Stimulated activated naive CD8-positive, alpha-beta T cell treated with anti-CD3 and anti-CD28 coated beads, Interleukin-15, Interleukin-2, amounts not matched to agents 100 U/mL and 50 U/mL, for 24 hours (primary cell): ENCODE measurements at regions not wholly inside any gene's neighbourhood (a gene's known extent, or its start where the extent isn't known, plus 50 kb on each side); places are given as distances from the start of the nearest gene placed in this dataset.

Source experiments
- ATAC-seq: fragments of 150-1000 bp; cut with Tn5 transposase; one replicate; pipeline ENCODE4 v1.10.0; 2021
- DNase-seq: peaks from one replicate; pipeline ENCODE4 v3.0.0; 2021

GRCh38 chr15:29554531-29554930 is 267.7 kb downstream of the TJP1 start:
- ATAC-seq (no peak), DNase-seq (no peak)

- no peak for DNase-seq
- no peak for ATAC-seq
Observed at GRCh38 chr15:29550834-29551465, 271.3 kb downstream of the TJP1 start.

GRCh38 chr15:29548006-29548405 is 274.3 kb downstream of the TJP1 start:
- DNase-seq (no peak), ATAC-seq (no peak)

GRCh38 chr15:29544513-29545128 is 275.0 kb upstream of the NSMCE3 start:
- ATAC-seq = no peak
- no peak for DNase-seq

GRCh38 chr15:29542994-29543393 is 273.4 kb upstream of the NSMCE3 start:
- DNase-seq = no peak
- no peak for ATAC-seq

- no peak for ATAC-seq
Observed at GRCh38 chr15:29541309-29541708, 271.7 kb upstream of the NSMCE3 start.

GRCh38 chr15:29540479-29540878 is 270.9 kb upstream of the NSMCE3 start:
- DNase-seq (no peak), ATAC-seq (no peak)

More at GRCh38 chr15:29541309-29541708, 271.7 kb upstream of the NSMCE3 start:
- DNase-seq = no peak

- DNase-seq (no peak), ATAC-seq (no peak)
Observed at GRCh38 chr15:29539736-29540135, 270.1 kb upstream of the NSMCE3 start.

- no peak for DNase-seq
- ATAC-seq = no peak
Observed at GRCh38 chr15:29538044-29538443, 268.4 kb upstream of the NSMCE3 start.

- ATAC-seq (no peak), DNase-seq (no peak)
Observed at GRCh38 chr15:29535952-29536351, 266.3 kb upstream of the NSMCE3 start.

- ATAC-seq (no peak), DNase-seq (no peak)
Observed at GRCh38 chr15:29534378-29534777, 264.8 kb upstream of the NSMCE3 start.

- ATAC-seq = no peak
- no peak for DNase-seq
Observed at GRCh38 chr15:29533647-29534046, 264.0 kb upstream of the NSMCE3 start.

GRCh38 chr15:29532296-29532695 is 262.7 kb upstream of the NSMCE3 start:
- no peak for ATAC-seq
- DNase-seq = no peak

GRCh38 chr15:29530966-29531365 is 261.3 kb upstream of the NSMCE3 start:
- no peak for DNase-seq
- ATAC-seq = no peak

- ATAC-seq (no peak), DNase-seq (no peak)
Observed at GRCh38 chr15:29529043-29529442, 259.4 kb upstream of the NSMCE3 start.

GRCh38 chr15:29528276-29528675 is 258.7 kb upstream of the NSMCE3 start:
- DNase-seq = no peak
- ATAC-seq = no peak

- DNase-seq = no peak
Observed at GRCh38 chr15:29526802-29527201, 257.2 kb upstream of the NSMCE3 start.

GRCh38 chr15:29522373-29523276 is 253.0 kb upstream of the NSMCE3 start:
- ATAC-seq = no peak
- DNase-seq = no peak

More at GRCh38 chr15:29526802-29527201, 257.2 kb upstream of the NSMCE3 start:
- no peak for ATAC-seq

- no peak for ATAC-seq
- no peak for DNase-seq
Observed at GRCh38 chr15:29518442-29518841, 248.8 kb upstream of the NSMCE3 start.

- no peak for ATAC-seq
- no peak for DNase-seq
Observed at GRCh38 chr15:29517829-29518228, 248.2 kb upstream of the NSMCE3 start.

GRCh38 chr15:29516929-29517328 is 247.3 kb upstream of the NSMCE3 start:
- DNase-seq (no peak), ATAC-seq (no peak)

GRCh38 chr15:29514926-29515325 is 245.3 kb upstream of the NSMCE3 start:
- ATAC-seq = no peak
- DNase-seq = no peak

GRCh38 chr15:29511663-29512062 is 242.0 kb upstream of the NSMCE3 start:
- DNase-seq (no peak), ATAC-seq (no peak)
